ENCODE measurements at regions not wholly inside any gene's neighbourhood (a gene's known extent, or its start where the extent isn't known, plus 50 kb on each side); places are given as distances from the start of the nearest gene placed in this dataset.

- Histone ChIP-seq H3K27me3 (ENCODE audit: control insufficient read depth, insufficient read depth, low read length) (no peaks in the 10 kb centered on the region), H3K4me3 (ENCODE audit: low read depth, low read length) (no peak overlapping the region), H3K36me3 (ENCODE audit: control insufficient read depth, insufficient read depth, low read length) (no peaks in the 10 kb centered on the region)
- no peak for DNase-seq (ENCODE audit: low read depth)
- ChIA-PET CTCF (no interaction called here), POLR2A (no interaction called here)
- TF ChIP-seq, protein P1, sequence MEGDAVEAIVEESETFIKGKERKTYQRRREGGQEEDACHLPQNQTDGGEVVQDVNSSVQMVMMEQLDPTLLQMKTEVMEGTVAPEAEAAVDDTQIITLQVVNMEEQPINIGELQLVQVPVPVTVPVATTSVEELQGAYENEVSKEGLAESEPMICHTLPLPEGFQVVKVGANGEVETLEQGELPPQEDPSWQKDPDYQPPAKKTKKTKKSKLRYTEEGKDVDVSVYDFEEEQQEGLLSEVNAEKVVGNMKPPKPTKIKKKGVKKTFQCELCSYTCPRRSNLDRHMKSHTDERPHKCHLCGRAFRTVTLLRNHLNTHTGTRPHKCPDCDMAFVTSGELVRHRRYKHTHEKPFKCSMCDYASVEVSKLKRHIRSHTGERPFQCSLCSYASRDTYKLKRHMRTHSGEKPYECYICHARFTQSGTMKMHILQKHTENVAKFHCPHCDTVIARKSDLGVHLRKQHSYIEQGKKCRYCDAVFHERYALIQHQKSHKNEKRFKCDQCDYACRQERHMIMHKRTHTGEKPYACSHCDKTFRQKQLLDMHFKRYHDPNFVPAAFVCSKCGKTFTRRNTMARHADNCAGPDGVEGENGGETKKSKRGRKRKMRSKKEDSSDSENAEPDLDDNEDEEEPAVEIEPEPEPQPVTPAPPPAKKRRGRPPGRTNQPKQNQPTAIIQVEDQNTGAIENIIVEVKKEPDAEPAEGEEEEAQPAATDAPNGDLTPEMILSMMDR (IDR thresholded peaks at IDR 0.05; ENCODE audit: insufficient read depth, low read depth, low read length): no peak
Measured at GRCh38 chr17:33986088-33986487, 269.0 kb upstream of the CCL2 start.

GRCh38 chr17:33986566-33986965 is 268.5 kb upstream of the CCL2 start:
- Histone ChIP-seq H3K4me3 (ENCODE audit: low read depth, low read length) (no peak overlapping the region), H3K27me3 (ENCODE audit: control insufficient read depth, insufficient read depth, low read length) (no peaks in the 10 kb centered on the region), H3K36me3 (ENCODE audit: control insufficient read depth, insufficient read depth, low read length) (no peaks in the 10 kb centered on the region)
- TF ChIP-seq, protein P1 (IDR thresholded peaks at IDR 0.05; ENCODE audit: insufficient read depth, low read depth, low read length): no peak
- ChIA-PET POLR2A (no interaction called here), CTCF (no interaction called here)
- DNase-seq (ENCODE audit: low read depth): no peak

GRCh38 chr17:33987162-33987561 is 267.9 kb upstream of the CCL2 start:
- H3K36me3 ChIP-seq (ENCODE audit: control insufficient read depth, insufficient read depth, low read length): no peaks in the 10 kb centered on the region
- TF ChIP-seq, protein P1 (IDR thresholded peaks at IDR 0.05; ENCODE audit: insufficient read depth, low read depth, low read length): no peak
- no peaks in the 10 kb centered on the region for H3K27me3 ChIP-seq (ENCODE audit: control insufficient read depth, insufficient read depth, low read length)
- POLR2A ChIA-PET: no interaction called here
- H3K4me3 ChIP-seq (ENCODE audit: low read depth, low read length): no peak overlapping the region
- CTCF ChIA-PET: no interaction called here
- no peak for DNase-seq (ENCODE audit: low read depth)

DNA sequence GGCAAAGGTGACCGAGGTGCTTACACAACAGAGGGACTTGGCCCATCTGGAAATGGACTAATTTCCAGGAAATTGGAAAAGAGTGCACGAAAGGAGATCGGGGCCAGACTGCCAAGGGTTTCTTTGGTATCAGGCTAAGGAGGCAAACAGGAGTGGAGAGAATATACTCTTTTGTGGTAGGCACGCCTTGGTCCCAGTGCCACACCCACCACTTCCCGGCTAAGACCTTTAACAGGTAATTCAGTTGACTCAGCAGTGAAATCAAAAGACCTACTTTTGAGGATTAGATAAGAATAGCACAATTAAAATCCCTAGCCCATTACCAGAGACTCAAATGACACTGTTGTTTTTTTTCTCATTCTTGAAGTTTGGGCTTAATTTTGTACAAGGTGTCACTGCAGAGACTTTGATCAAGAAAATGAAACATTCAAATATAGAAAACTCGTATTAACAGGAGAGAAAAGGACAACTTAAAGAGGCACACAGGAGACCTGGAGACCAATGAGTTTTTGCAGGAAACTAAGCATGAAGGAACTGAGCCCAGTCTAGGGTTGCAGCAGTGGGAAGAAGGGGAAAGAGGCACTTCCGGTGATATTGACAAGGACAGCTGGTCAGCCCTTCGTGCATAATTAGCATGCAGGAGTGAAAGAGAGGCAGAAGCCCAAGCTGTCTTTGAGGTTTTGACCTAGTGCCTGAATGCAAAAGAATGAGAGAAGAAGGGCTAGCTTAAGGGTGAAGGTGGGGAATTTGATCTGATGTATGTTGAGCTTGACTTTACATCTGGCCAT is 265.5 kb upstream of the CCL2 start:
- no peak for DNase-seq (ENCODE audit: low read depth)
- ChIA-PET POLR2A (no interaction called here), CTCF (no interaction called here)
- no peak overlapping the region for H3K4me3 ChIP-seq (ENCODE audit: low read depth, low read length)
- no peaks in the 10 kb centered on the region for H3K36me3 ChIP-seq (ENCODE audit: control insufficient read depth, insufficient read depth, low read length)
- H3K27me3 ChIP-seq (ENCODE audit: control insufficient read depth, insufficient read depth, low read length): no peaks in the 10 kb centered on the region
- TF ChIP-seq, protein P1 (IDR thresholded peaks at IDR 0.05; ENCODE audit: insufficient read depth, low read depth, low read length): no peak

GRCh38 chr17:33990943-33991706 is 264.0 kb upstream of the CCL2 start:
- Histone ChIP-seq H3K4me3 (ENCODE audit: low read depth, low read length) (no peak overlapping the region), H3K27me3 (ENCODE audit: control insufficient read depth, insufficient read depth, low read length) (no peaks in the 10 kb centered on the region), H3K36me3 (ENCODE audit: control insufficient read depth, insufficient read depth, low read length) (no peaks in the 10 kb centered on the region)
- DNase-seq (ENCODE audit: low read depth): no peak
- TF ChIP-seq, protein P1 (IDR thresholded peaks at IDR 0.05; ENCODE audit: insufficient read depth, low read depth, low read length): no peak
- CTCF ChIA-PET: no interaction called here
- POLR2A ChIA-PET: no interaction called here
